Neuron (in vitro differentiated cells): ENCODE measurements at regions not wholly inside any gene's neighbourhood (a gene's known extent, or its start where the extent isn't known, plus 50 kb on each side); places are given as distances from the start of the nearest gene placed in this dataset.
"Not testable (repeated sequence)": the region's sequence is repeated elsewhere in the genome, so short reads cannot be mapped to it uniquely, and the experiment has no call there.

Experiments
- H2AFZ ChIP-seq: one replicate; pipeline ENCODE4 v1.6.1; 2013; ENCODE audit warnings: low read depth, mild to moderate bottlenecking, inconsistent platforms, low read length, moderate library complexity
- H3K27me3 ChIP-seq: one replicate; pipeline ENCODE4 v1.6.1; 2013; ENCODE audit warnings: low read length; ENCODE audit not compliant: insufficient read depth
- H3K36me3 ChIP-seq: one replicate; pipeline ENCODE4 v1.6.1; 2013; ENCODE audit warnings: low read length; ENCODE audit not compliant: insufficient read depth
- H3K4me1 ChIP-seq: one replicate; pipeline ENCODE4 v1.6.1; 2013; ENCODE audit warnings: low read length; ENCODE audit not compliant: insufficient read depth
- H3K4me3 ChIP-seq: 2 replicates; pipeline ENCODE4 v1.5.1; 2013; ENCODE audit warnings: mild to moderate bottlenecking, low read length, moderate library complexity
- H3K9me3 ChIP-seq: one replicate; pipeline ENCODE4 v1.6.1; 2013; ENCODE audit warnings: low read length

DNA sequence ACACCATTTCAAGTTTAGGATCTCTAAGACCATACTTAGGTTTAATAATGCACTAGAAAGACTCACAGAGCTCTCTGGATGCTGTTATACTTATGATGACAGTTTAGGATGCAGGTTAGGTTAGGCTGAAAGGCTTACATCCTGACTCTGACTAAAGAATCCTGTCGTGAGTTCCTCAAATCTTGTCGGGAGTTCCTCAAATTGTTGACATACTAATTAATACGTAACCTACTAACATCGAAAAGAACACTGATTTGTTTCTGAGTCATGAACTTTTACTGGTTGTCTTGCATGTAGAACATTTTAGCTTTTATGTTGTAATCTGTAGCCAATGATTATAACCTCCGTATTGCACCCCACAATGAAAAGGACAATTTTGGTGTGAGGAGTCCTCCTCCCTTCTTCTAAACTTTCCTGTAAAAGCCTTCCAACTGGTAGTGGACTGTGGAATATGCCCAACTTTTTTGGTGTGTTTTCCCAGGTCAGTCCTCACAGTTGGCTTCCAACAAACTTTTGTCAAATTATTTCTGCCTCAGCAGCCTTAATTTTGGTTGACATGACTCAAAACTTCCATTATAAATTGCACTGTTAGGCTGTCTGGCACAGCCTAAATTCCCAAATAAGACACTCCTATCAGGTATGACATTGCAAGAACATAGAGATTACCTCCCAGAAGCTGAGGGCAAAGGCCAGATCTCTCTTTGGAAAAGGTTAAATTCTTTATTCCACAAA lies 107.9 kb upstream of the PALMD start:
- Histone ChIP-seq H3K36me3 (no peaks in the 10 kb centered on the region), H3K27me3 (no peaks in the 10 kb centered on the region), H3K4me1 (peaks cover 26% of the 10 kb centered on the region), H3K9me3 (peaks cover 4% of the 10 kb centered on the region), H3K4me3 (no peak overlapping the region), H2AFZ (no peak overlapping the region)

GRCh38 chr1:99538618-99538956 lies 107.3 kb upstream of the PALMD start:
- Histone ChIP-seq H3K9me3 (peaks cover 4% of the 10 kb centered on the region), H3K4me3 (no peak overlapping the region), H3K4me1 (peaks cover 23% of the 10 kb centered on the region), H3K36me3 (no peaks in the 10 kb centered on the region), H2AFZ (no peak overlapping the region), H3K27me3 (no peaks in the 10 kb centered on the region)

DNA sequence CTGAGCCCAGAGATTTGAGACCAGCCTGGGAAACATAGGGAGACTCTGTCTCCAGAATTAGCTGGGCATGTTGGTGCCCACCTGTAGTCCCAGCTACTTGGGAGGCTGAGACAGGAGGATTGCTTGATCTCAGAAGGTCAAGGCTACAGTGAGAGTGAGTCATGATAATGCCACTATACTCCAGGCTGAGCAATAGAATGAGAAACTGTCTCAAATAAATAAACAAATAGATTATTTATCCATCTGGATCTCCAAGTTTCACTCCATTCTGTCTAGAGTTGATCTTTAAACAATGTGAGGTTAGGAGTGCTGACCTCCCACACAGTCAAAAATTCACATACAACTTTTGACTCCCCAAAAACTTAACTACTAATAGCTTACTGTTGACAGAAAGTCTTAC lies 106.8 kb upstream of the PALMD start:
- Histone ChIP-seq H3K27me3 (no peaks in the 10 kb centered on the region), H3K9me3 (peaks cover 4% of the 10 kb centered on the region), H3K4me1 (peaks cover 19% of the 10 kb centered on the region), H3K36me3 (no peaks in the 10 kb centered on the region), H3K4me3 (no peak overlapping the region), H2AFZ (no peak overlapping the region)

- Histone ChIP-seq H2AFZ (no peak overlapping the region), H3K4me1 (peaks cover 5% of the 10 kb centered on the region), H3K4me3 (no peak overlapping the region), H3K27me3 (no peaks in the 10 kb centered on the region), H3K36me3 (no peaks in the 10 kb centered on the region), H3K9me3 (peaks cover 4% of the 10 kb centered on the region)
Measured at GRCh38 chr1:99540744-99541143, 105.2 kb upstream of the PALMD start.

- H3K4me1 ChIP-seq, result peaks cover 5% of the 10 kb centered on the region
- H3K36me3 ChIP-seq, result no peaks in the 10 kb centered on the region
- H3K27me3 ChIP-seq, result no peaks in the 10 kb centered on the region
- H2AFZ ChIP-seq, result no peak overlapping the region
- no peak overlapping the region for H3K4me3 ChIP-seq
- H3K9me3 ChIP-seq, result peaks cover 4% of the 10 kb centered on the region
Measured at GRCh38 chr1:99544328-99544727, 101.6 kb upstream of the PALMD start.

DNA sequence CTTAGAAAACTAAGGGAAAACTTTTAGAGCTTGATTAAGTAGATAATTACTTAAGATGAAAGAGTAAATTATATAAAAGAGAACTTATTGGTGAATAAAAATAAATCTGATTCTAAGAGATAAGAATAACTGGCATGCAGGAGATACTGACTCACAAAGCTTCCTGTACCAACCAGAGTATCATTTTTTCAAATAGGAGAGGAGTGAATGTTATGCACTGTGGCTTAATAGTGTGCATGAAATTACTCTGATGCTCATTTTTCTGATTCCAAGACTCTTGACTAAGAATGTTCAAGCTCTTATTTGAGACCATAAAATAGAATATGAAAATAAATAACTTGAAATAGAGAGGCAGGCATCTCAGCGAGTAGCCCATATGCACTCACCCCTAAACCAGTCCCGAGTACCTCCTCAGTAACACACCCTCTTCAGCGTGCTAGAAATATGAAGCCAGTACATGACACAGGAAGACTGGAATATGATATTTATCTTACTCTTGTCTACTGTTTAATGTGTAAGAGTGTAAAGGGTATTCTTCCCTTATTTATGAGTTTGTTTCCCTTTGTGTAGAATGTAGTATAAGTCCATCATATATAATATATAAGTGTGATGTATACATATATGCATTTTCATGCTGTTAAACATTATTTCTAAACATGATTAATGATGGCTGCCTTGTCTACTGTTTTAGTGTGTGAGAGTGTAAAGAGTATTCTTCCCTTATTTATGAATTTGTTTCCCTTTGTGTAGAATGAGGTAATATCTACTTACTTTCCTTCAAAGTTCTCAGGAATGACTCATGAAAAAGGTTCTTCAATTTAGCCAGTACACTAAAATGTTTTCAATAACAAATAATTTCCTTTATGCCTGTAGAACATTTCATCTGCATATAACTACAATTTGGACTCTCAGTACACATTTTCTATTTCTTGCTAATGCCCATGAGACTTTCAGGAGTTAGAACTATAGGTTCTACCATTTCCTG lies 99.2 kb upstream of the PALMD start:
- H3K36me3 ChIP-seq, result no peaks in the 10 kb centered on the region
- no peak overlapping the region for H3K4me3 ChIP-seq
- H3K9me3 ChIP-seq, result no peaks in the 10 kb centered on the region
- no peaks in the 10 kb centered on the region for H3K27me3 ChIP-seq
- H3K4me1 ChIP-seq, result peaks cover 5% of the 10 kb centered on the region
- H2AFZ ChIP-seq, result no peak overlapping the region

- H3K27me3 ChIP-seq, result no peaks in the 10 kb centered on the region
- H3K4me1 ChIP-seq, result peaks cover 5% of the 10 kb centered on the region
- no peak overlapping the region for H2AFZ ChIP-seq
- no peak overlapping the region for H3K4me3 ChIP-seq
- no peaks in the 10 kb centered on the region for H3K9me3 ChIP-seq
- no peaks in the 10 kb centered on the region for H3K36me3 ChIP-seq
Measured at GRCh38 chr1:99548943-99549605, 96.8 kb upstream of the PALMD start.

DNA sequence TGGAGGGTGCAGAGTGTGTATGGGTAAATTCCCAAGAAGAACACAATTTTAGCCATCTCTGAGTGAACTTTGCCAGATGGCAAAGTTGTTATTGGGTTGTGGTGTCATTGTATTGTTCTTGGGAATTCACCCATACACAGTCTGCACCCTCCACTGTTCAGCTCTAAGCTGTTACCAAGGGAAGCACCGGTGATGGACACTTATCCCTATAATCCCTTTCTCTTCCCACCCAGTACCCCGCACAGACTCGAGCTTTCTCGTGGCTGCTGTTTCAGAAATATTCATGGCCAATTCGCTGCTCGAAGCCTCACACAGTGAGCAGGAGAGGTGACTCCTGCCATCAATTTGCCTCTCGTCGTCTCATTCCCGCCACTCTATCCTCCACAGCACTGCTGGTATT lies 95.7 kb upstream of the PALMD start:
- Histone ChIP-seq H3K36me3 (no peaks in the 10 kb centered on the region), H2AFZ (no peak overlapping the region), H3K27me3 (no peaks in the 10 kb centered on the region), H3K9me3 (no peaks in the 10 kb centered on the region), H3K4me3 (no peak overlapping the region), H3K4me1 (peaks cover 2% of the 10 kb centered on the region)

- Histone ChIP-seq H3K4me1 (peaks cover 2% of the 10 kb centered on the region), H2AFZ (no peak overlapping the region), H3K4me3 (no peak overlapping the region)
Measured at GRCh38 chr1:99551812-99552614, 93.9 kb upstream of the PALMD start.

DNA sequence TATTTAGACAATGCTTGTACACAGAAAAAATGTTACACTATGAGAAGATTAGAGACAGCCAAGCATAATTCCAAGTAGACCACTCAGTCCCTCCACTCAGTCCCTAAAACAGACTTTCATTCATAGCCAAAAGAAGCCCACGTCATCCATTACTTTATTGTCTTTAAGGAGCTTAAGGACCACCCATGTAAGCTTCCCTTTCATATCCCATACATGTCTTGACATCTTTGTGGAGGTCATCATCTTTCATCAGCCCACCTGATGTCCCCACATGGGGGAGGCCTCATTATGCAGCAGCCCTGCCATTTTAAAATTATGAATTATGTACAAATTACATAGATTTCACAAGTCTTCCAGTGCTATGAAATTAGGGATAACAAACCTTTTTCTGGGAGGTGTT lies 92.6 kb upstream of the PALMD start:
- Histone ChIP-seq H3K9me3 (no peaks in the 10 kb centered on the region), H3K27me3 (no peaks in the 10 kb centered on the region), H3K4me3 (no peak overlapping the region), H3K36me3 (no peaks in the 10 kb centered on the region), H3K4me1 (no peaks in the 10 kb centered on the region), H2AFZ (no peak overlapping the region)

More at GRCh38 chr1:99551812-99552614, 93.9 kb upstream of the PALMD start:
- Histone ChIP-seq H3K27me3 (no peaks in the 10 kb centered on the region), H3K9me3 (no peaks in the 10 kb centered on the region), H3K36me3 (no peaks in the 10 kb centered on the region)

- not testable (repeated sequence) for H3K9me3 ChIP-seq, H2AFZ ChIP-seq, H3K27me3 ChIP-seq, H3K36me3 ChIP-seq, H3K4me1 ChIP-seq, H3K4me3 ChIP-seq
Measured at GRCh38 chr1:99553819-99554218, 92.1 kb upstream of the PALMD start.

GRCh38 chr1:99554727-99555126 lies 91.2 kb upstream of the PALMD start:
- no peaks in the 10 kb centered on the region for H3K36me3 ChIP-seq
- H3K4me1 ChIP-seq, result no peaks in the 10 kb centered on the region
- H3K27me3 ChIP-seq, result no peaks in the 10 kb centered on the region
- H2AFZ ChIP-seq, result no peak overlapping the region
- no peaks in the 10 kb centered on the region for H3K9me3 ChIP-seq
- H3K4me3 ChIP-seq, result no peak overlapping the region
